WTC11 (cell line): ENCODE measurements at regions not wholly inside any gene's neighbourhood (a gene's known extent, or its start where the extent isn't known, plus 50 kb on each side); places are given as distances from the start of the nearest gene placed in this dataset.

Experiments used
- ATAC-seq: fragments of 200-7000 bp; cut with Tn5 transposase; 2 replicates; pipeline ENCODE4 v1.10.0; 2021; ENCODE audit warnings: mild to moderate bottlenecking, moderate library complexity
- CTCF ChIA-PET: fragments of 300-600 bp; sonication (Branson Sonifier 250); formaldehyde crosslinking; loops from one replicate; lab custom pipeline; 2021; ENCODE audit warnings: antibody characterized with exemption; lab: Charles Lee
- POLR2A ChIA-PET: fragments of 350-600 bp; sonication (Branson Sonifier 250); formaldehyde crosslinking; loops from one replicate; lab custom pipeline; 2021; ENCODE audit warnings: antibody characterized with exemption; lab: Charles Lee
- DNase-seq: peaks from one replicate; pipeline ENCODE4 v3.0.0; 2021; ENCODE audit warnings: low spot score
- H3K27ac Mint-ChIP-seq: 2 replicates; pipeline ENCODE4 v1.8.0; 2021; ENCODE audit warnings: mixed read lengths
- H3K27me3 Mint-ChIP-seq: 2 replicates; pipeline ENCODE4 v1.8.0; 2021; ENCODE audit warnings: low read depth, mild to moderate bottlenecking, moderate library complexity, mixed read lengths
- H3K36me3 Mint-ChIP-seq: 2 replicates; pipeline ENCODE4 v1.8.0; 2021; ENCODE audit warnings: mixed read lengths
- H3K4me1 Mint-ChIP-seq: 2 replicates; pipeline ENCODE4 v1.8.0; 2022; ENCODE audit warnings: mixed read lengths
- H3K4me3 Mint-ChIP-seq: 2 replicates; pipeline ENCODE4 v1.8.0; 2021; ENCODE audit warnings: mild to moderate bottlenecking, moderate library complexity, mixed read lengths
- H3K9me3 Mint-ChIP-seq: 2 replicates; pipeline ENCODE4 v1.8.0; 2021; ENCODE audit warnings: mixed read lengths
- AR ChIP-seq: fragments of 250-450 bp; sonication (Bioruptor Pico); IDR thresholded peaks from 2 replicates; pipeline ENCODE4 v1.9.0; 2021; ENCODE audit warnings: mild to moderate bottlenecking
- ATF2 ChIP-seq: sonication (generic); formaldehyde crosslinking; IDR thresholded peaks from 2 replicates; pipeline ENCODE4 v1.8.1; 2022; ENCODE audit warnings: low read depth, missing genetic modification reagents, borderline replicate concordance
- FOXJ3 ChIP-seq: sonication (generic); formaldehyde crosslinking; IDR thresholded peaks from 2 replicates; pipeline ENCODE4 v1.9.0; 2021; ENCODE audit warnings: missing genetic modification reagents, mild to moderate bottlenecking, borderline replicate concordance
- FOXP1 ChIP-seq: sonication (generic); formaldehyde crosslinking; IDR thresholded peaks from 2 replicates; pipeline ENCODE4 v1.8.0; 2022; ENCODE audit warnings: missing genetic modification reagents, mild to moderate bottlenecking, moderate library complexity, borderline replicate concordance
- HMGXB4 ChIP-seq: sonication (generic); formaldehyde crosslinking; IDR thresholded peaks from 2 replicates; pipeline ENCODE4 v1.8.1; 2023; ENCODE audit warnings: mild to moderate bottlenecking, moderate library complexity, missing genetic modification reagents
- JAZF1 ChIP-seq: fragments of 250-450 bp; sonication (Bioruptor Pico); IDR thresholded peaks from 2 replicates; pipeline ENCODE4 v1.9.0; 2021; ENCODE audit warnings: moderate library complexity, mild to moderate bottlenecking, inconsistent platforms
- KAT7 ChIP-seq: sonication (generic); formaldehyde crosslinking; IDR thresholded peaks from 2 replicates; pipeline ENCODE4 v1.8.1; 2023; ENCODE audit warnings: missing genetic modification reagents, mild to moderate bottlenecking, borderline replicate concordance
- MXD4 ChIP-seq: fragments of 250-450 bp; sonication (Bioruptor Pico); IDR thresholded peaks from 2 replicates; pipeline ENCODE4 v1.8.0; 2021; ENCODE audit warnings: mild to moderate bottlenecking, moderate library complexity, borderline replicate concordance
- NFE2L1 ChIP-seq: sonication (generic); formaldehyde crosslinking; IDR thresholded peaks from 2 replicates; pipeline ENCODE4 v1.8.1; 2023; ENCODE audit warnings: missing genetic modification reagents
- NR3C1 ChIP-seq: sonication (generic); formaldehyde crosslinking; conservative IDR thresholded peaks from 2 replicates; pipeline ENCODE4 v1.8.1; 2023; ENCODE audit warnings: low read depth, mild to moderate bottlenecking, missing genetic modification reagents
- PRRX2 ChIP-seq: fragments of 250-450 bp; sonication (Bioruptor Pico); IDR thresholded peaks from 2 replicates; pipeline ENCODE4 v1.8.0; 2021; ENCODE audit warnings: mild to moderate bottlenecking
- SMAD3 ChIP-seq: sonication (generic); formaldehyde crosslinking; IDR thresholded peaks from 2 replicates; pipeline ENCODE4 v1.8.0; 2022; ENCODE audit warnings: missing genetic modification reagents, mild to moderate bottlenecking, borderline replicate concordance
- STAT6 ChIP-seq: sonication (generic); formaldehyde crosslinking; conservative IDR thresholded peaks from 2 replicates; pipeline ENCODE4 v1.8.1; 2023; ENCODE audit warnings: mild to moderate bottlenecking, low read depth, missing genetic modification reagents, moderate library complexity
- ZMAT4 ChIP-seq: fragments of 250-450 bp; sonication (Bioruptor Pico); IDR thresholded peaks from 2 replicates; pipeline ENCODE4 v1.9.0; 2021; ENCODE audit warnings: mild to moderate bottlenecking
- ZNF121 ChIP-seq: sonication (generic); formaldehyde crosslinking; IDR thresholded peaks from 2 replicates; pipeline ENCODE4 v1.8.0; 2023; ENCODE audit warnings: missing genetic modification reagents
- ZNF263 ChIP-seq: sonication (generic); formaldehyde crosslinking; IDR thresholded peaks from 2 replicates; pipeline ENCODE4 v1.8.1; 2022; ENCODE audit warnings: low read depth, mild to moderate bottlenecking, moderate library complexity, missing genetic modification reagents
- ZNF317 ChIP-seq: sonication (generic); formaldehyde crosslinking; IDR thresholded peaks from 2 replicates; pipeline ENCODE4 v1.8.1; 2023; ENCODE audit warnings: low read depth, mild to moderate bottlenecking, moderate library complexity, missing genetic modification reagents, borderline replicate concordance
- ZNF396 ChIP-seq: fragments of 250-450 bp; sonication (Bioruptor Pico); IDR thresholded peaks from 2 replicates; pipeline ENCODE4 v1.8.0; 2021; ENCODE audit warnings: mild to moderate bottlenecking, moderate library complexity, borderline replicate concordance
- ZNF423 ChIP-seq: fragments of 250-450 bp; sonication (Bioruptor Pico); IDR thresholded peaks from 2 replicates; pipeline ENCODE4 v2.1.2; 2022; ENCODE audit warnings: mild to moderate bottlenecking, moderate library complexity

GRCh38 chr3:76111808-76112207 is 326.5 kb upstream of the ZNF717 start:
- no peak for DNase-seq
- no peak for ATAC-seq
- no peaks in the 10 kb centered on the region for H3K27me3 Mint-ChIP-seq
- H3K4me3 Mint-ChIP-seq = no peak overlapping the region
- TF ChIP-seq FOXJ3 (no peak), ZMAT4 (CRISPR knock-in tag) (no peak), ZNF423 (CRISPR knock-in tag) (no peak), ATF2 (CRISPR knock-in tag) (no peak), SMAD3 (CRISPR knock-in tag) (no peak), ZNF121 (no peak), MXD4 (CRISPR knock-in tag) (no peak), NR3C1 (no peak), AR (CRISPR knock-in tag) (no peak), NFE2L1 (no peak), HMGXB4 (no peak), ZNF263 (CRISPR knock-in tag) (no peak), STAT6 (CRISPR knock-in tag) (no peak), JAZF1 (no peak), ZNF317 (CRISPR knock-in tag) (no peak), KAT7 (CRISPR knock-in tag) (no peak), FOXP1 (CRISPR knock-in tag) (no peak), PRRX2 (CRISPR knock-in tag) (no peak), ZNF396 (CRISPR knock-in tag) (no peak)
- ChIA-PET CTCF (no interaction called here), POLR2A (no interaction called here)
- peaks cover 7% of the 10 kb centered on the region for H3K4me1 Mint-ChIP-seq
- H3K36me3 Mint-ChIP-seq = no peaks in the 10 kb centered on the region
- H3K27ac Mint-ChIP-seq = no peak overlapping the region
- H3K9me3 Mint-ChIP-seq = peaks cover 4% of the 10 kb centered on the region; the same call in 1 of the 2 replicates
